ENCODE measurements at regions not wholly inside any gene's neighbourhood (a gene's known extent, or its start where the extent isn't known, plus 50 kb on each side); places are given as distances from the start of the nearest gene placed in this dataset.

DNA sequence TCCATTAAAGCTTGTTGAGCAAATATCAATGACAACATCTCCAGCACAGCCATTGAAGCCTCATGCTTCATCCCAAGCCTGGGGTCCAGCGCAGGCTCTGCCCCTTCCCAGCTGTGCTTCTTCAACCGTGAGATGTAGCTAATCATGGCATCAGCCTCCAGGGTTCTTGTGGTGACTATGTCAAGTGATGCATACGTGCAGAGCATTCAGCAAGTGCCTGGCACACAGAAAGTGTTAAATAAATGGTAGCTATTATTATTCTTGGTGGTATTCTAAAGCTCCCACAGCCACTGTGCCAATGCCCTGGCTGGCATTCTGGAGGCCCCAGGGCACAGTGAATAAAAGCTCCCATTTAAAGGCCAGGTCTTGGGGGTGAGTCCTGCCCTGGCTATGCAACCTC is 146.6 kb downstream of the WDR11 start:
- Histone ChIP-seq H3K9me3 (ENCODE audit: low read depth) (peaks cover 9% of the 10 kb centered on the region), H3K9me2 (replicated peaks; ENCODE audit: insufficient read depth) (no peaks in the 10 kb centered on the region), H4K20me1 (ENCODE audit: insufficient read depth, poor library complexity, severe bottlenecking) (no peaks in the 10 kb centered on the region), H3K36me3 (replicated peaks; ENCODE audit: insufficient read depth, low read depth) (no peaks in the 10 kb centered on the region), H3K4me3 (no peak overlapping the region), H2AFZ (no peak overlapping the region), H3K4me2 (no peak overlapping the region), H3K79me2 (no peaks in the 10 kb centered on the region), H3K27ac (no peak overlapping the region), H3K4me1 (ENCODE audit: insufficient read depth) (peaks cover 6% of the 10 kb centered on the region), H3K27me3 (no peaks in the 10 kb centered on the region)
- 82% methylated on average over 3 of the region's 3 CpGs for WGBS (ENCODE audit: low lambda C conversion rate, missing lambda C conversion rate)
- no peak for DNase-seq (ENCODE audit: low spot score)
- no peak for TF ChIP-seq CTCF (IDR thresholded peaks at IDR 0.05; ENCODE audit: poor library complexity)
- TF ChIP-seq EZH2 (IDR thresholded peaks at IDR 0.05; ENCODE audit: borderline replicate concordance) = no peak
- no peak for TF ChIP-seq EZH2phosphoT487 (IDR thresholded peaks at IDR 0.05; ENCODE audit: low read depth, severe bottlenecking, unreplicated experiment)

- no peak for DNase-seq (ENCODE audit: low spot score)
- 84% methylated on average over 5 of the region's 5 CpGs for WGBS (ENCODE audit: low lambda C conversion rate, missing lambda C conversion rate)
These were observed 147.1 kb downstream of the WDR11 start for GRCh38 chr10:120998251-120998650.

DNA sequence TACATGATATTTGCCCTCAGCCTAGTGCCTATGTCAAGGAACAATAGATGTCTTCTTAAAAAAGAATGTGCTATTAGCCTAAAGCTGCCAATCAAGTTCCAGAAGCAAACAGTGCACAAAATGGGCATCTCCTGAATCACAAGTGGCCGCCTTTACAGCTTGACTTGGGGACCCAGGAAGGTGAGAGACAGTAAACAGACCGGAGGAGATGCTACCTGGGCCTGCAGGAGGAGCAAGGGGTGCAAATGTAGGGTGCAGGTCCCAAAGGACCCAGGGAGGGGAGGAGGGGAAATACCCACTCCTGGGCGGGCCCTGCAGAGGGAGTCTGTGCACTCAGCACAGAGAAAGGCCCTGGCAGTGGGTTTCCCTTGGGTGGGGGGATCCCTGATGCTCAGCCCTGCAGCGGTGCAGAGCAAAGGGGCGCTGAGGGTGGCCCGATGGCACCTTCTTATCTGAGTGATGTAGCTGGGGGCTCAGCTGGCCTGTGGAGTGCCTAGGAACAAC is 147.7 kb downstream of the WDR11 start:
- H3K9me2 ChIP-seq (replicated peaks; ENCODE audit: insufficient read depth) = no peaks in the 10 kb centered on the region
- DNase-seq (ENCODE audit: low spot score) = no peak
- H3K4me3 ChIP-seq = no peak overlapping the region
- WGBS (ENCODE audit: low lambda C conversion rate, missing lambda C conversion rate) = 97% methylated on average over 6 of the region's 6 CpGs
- no peaks in the 10 kb centered on the region for H3K27me3 ChIP-seq
- H3K4me1 ChIP-seq (ENCODE audit: insufficient read depth) = peaks cover 6% of the 10 kb centered on the region
- peaks cover 8% of the 10 kb centered on the region for H3K9me3 ChIP-seq (ENCODE audit: low read depth)
- no peaks in the 10 kb centered on the region for H4K20me1 ChIP-seq (ENCODE audit: insufficient read depth, poor library complexity, severe bottlenecking)
- no peak overlapping the region for H3K27ac ChIP-seq
- H3K4me2 ChIP-seq = no peak overlapping the region
- no peak overlapping the region for H2AFZ ChIP-seq
- H3K36me3 ChIP-seq (replicated peaks; ENCODE audit: insufficient read depth, low read depth) = no peaks in the 10 kb centered on the region
- H3K79me2 ChIP-seq = no peaks in the 10 kb centered on the region
- no peak for TF ChIP-seq EZH2phosphoT487 (IDR thresholded peaks at IDR 0.05; ENCODE audit: low read depth, severe bottlenecking, unreplicated experiment)
- no peak for TF ChIP-seq CTCF (IDR thresholded peaks at IDR 0.05; ENCODE audit: poor library complexity)
- no peak for TF ChIP-seq EZH2 (IDR thresholded peaks at IDR 0.05; ENCODE audit: borderline replicate concordance)

More at GRCh38 chr10:120998251-120998650, 147.1 kb downstream of the WDR11 start:
- Histone ChIP-seq H3K79me2 (no peaks in the 10 kb centered on the region), H4K20me1 (ENCODE audit: insufficient read depth, poor library complexity, severe bottlenecking) (no peaks in the 10 kb centered on the region), H3K36me3 (replicated peaks; ENCODE audit: insufficient read depth, low read depth) (no peaks in the 10 kb centered on the region), H3K27me3 (no peaks in the 10 kb centered on the region), H3K9me2 (replicated peaks; ENCODE audit: insufficient read depth) (no peaks in the 10 kb centered on the region), H3K4me1 (ENCODE audit: insufficient read depth) (peaks cover 6% of the 10 kb centered on the region), H2AFZ (no peak overlapping the region), H3K27ac (no peak overlapping the region), H3K4me2 (no peak overlapping the region), H3K9me3 (ENCODE audit: low read depth) (peaks cover 9% of the 10 kb centered on the region), H3K4me3 (no peak overlapping the region)
- TF ChIP-seq EZH2 (IDR thresholded peaks at IDR 0.05; ENCODE audit: borderline replicate concordance) (no peak), EZH2phosphoT487 (IDR thresholded peaks at IDR 0.05; ENCODE audit: low read depth, severe bottlenecking, unreplicated experiment) (no peak), CTCF (IDR thresholded peaks at IDR 0.05; ENCODE audit: poor library complexity) (no peak)

DNA sequence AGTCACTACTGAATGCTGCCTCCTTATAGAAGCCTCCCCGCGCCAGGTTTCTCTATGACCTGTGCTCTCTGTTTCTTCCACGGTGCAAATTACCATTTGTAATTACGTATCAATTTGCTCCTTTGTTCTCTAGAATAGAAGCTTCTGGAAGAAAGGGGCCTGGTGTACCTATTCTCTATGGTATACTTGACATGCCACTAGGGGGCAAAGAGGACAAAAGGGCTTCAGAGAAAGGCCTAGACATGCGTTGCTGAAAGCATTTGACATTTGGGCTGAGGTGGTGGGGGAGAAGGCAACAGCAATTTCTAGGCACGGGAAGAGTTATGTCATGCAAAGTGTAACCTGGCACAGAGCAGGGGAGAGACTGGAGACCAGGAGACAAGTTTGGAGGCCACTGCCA is 148.7 kb downstream of the WDR11 start:
- H3K79me2 ChIP-seq = no peaks in the 10 kb centered on the region
- whole genome bisulfite sequencing (ENCODE audit: low lambda C conversion rate, missing lambda C conversion rate) = 95% methylated on average over 6 of the region's 6 CpGs
- no peaks in the 10 kb centered on the region for H3K9me2 ChIP-seq (replicated peaks; ENCODE audit: insufficient read depth)
- H3K36me3 ChIP-seq (replicated peaks; ENCODE audit: insufficient read depth, low read depth) = no peaks in the 10 kb centered on the region
- no peak overlapping the region for H3K4me2 ChIP-seq
- no peaks in the 10 kb centered on the region for H4K20me1 ChIP-seq (ENCODE audit: insufficient read depth, poor library complexity, severe bottlenecking)
- TF ChIP-seq EZH2 (IDR thresholded peaks at IDR 0.05; ENCODE audit: borderline replicate concordance) (no peak), EZH2phosphoT487 (IDR thresholded peaks at IDR 0.05; ENCODE audit: low read depth, severe bottlenecking, unreplicated experiment) (no peak), CTCF (IDR thresholded peaks at IDR 0.05; ENCODE audit: poor library complexity) (no peak)
- no peak overlapping the region for H2AFZ ChIP-seq
- H3K27ac ChIP-seq = no peak overlapping the region
- no peaks in the 10 kb centered on the region for H3K27me3 ChIP-seq
- DNase-seq (ENCODE audit: low spot score) = no peak
- H3K4me3 ChIP-seq = no peak overlapping the region
- peaks cover 4% of the 10 kb centered on the region for H3K9me3 ChIP-seq (ENCODE audit: low read depth)
- peaks cover 6% of the 10 kb centered on the region for H3K4me1 ChIP-seq (ENCODE audit: insufficient read depth)
